Anterior cingulate cortex (tissue), 58 donors: ENCODE measurements at regions not wholly inside any gene's neighbourhood (a gene's known extent, or its start where the extent isn't known, plus 50 kb on each side); places are given as distances from the start of the nearest gene placed in this dataset.
A peak's percentile ranks its signal among the peaks of the same experiment; 100 is the strongest.
"Not testable (repeated sequence)": the region's sequence is repeated elsewhere in the genome, so short reads cannot be mapped to it uniquely, and the experiment has no call there.

Experiments used
- DNase-seq, 58 donors: peaks; one replicate each; lab custom pipeline; 2025; lab: John Stamatoyannopoulos, UW

DNA sequence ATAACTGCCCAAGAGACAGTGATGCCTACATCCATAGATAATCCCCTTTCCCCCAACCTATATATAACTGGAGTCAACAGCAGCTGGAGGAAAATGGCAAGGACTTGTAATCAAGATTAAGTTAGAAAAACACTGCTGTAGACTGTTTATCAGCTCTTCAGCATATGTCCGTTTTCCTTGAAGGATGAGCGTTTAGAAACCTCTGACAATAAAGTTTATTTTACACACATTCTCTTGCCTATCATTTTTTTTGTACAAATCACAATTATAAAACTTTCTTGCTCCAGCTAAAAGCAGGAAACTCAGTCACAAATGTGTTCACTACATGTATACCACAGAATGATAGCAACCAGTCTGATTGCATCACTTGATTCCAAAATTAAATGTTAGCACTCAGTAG, 50.8 kb downstream of the PPIAL4G start:
- DNase-seq = not testable (repeated sequence)

DNA sequence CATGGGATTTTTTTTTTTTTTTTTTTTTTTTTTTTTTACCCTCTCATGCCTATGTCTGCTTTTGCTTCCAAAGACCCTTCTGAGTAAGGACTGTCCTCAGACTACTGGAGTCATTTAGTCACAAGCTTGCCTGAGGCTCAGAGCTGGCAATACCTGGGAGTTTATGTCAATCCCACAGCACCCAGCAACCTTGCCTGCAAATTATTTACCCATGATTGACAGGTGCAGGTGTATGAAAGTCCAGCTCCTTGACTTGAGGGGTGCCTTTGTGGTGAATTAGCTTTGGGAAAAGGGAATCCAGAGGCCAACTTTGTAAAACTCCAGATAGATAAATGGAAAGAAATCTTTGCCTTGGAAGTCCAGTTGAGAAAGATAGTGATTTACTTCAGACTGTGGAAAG, 53.2 kb downstream of the PPIAL4G start:
- not testable (repeated sequence) for DNase-seq

DNA sequence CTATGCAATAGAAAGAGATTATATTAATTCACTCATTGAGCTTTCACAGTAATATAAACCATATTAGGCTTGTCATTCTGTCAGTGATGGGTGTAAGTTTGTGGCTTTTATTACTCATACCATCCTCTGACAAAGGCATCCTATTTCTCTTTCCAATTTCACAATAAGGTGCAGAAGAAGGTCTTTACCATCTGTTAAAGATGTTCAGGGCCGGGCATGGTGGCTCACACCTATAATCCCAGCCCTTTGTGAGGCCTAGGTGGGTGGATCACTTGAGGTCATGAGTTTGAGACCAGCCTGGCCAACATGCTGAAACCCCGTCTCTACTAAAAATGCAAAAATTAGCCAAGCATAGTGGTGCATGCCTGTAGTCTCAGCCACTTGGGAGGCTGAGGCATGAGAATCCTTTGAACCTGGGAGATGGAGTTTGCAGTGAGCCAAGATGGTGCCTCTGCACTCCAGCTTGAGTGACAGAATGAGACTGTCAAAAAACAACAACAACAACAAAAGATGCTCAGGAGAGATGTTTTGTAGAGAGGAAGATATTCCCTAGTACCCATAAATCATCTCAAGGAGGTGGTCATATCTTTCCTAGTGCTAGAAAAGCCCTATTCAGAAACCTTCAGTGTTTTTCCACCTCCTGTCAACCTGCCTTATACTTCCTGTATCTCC, 56.0 kb downstream of the PPIAL4G start:
- not testable (repeated sequence) for DNase-seq

- DNase-seq = not testable (repeated sequence)
These were observed 56.7 kb downstream of the PPIAL4G start for GRCh38 chr1:148426385-148426784.

- peak in 3 of 58 donors; percentile 11 to 52 (median 21) for DNase-seq
These were observed 58.7 kb downstream of the PPIAL4G start for GRCh38 chr1:148424143-148425003.

- DNase-seq = not testable (repeated sequence)
These were observed 60.2 kb downstream of the PPIAL4G start for GRCh38 chr1:148422921-148423320.

- not testable (repeated sequence) for DNase-seq
These were observed 65.9 kb downstream of the PPIAL4G start for GRCh38 chr1:148417241-148417640.

- not testable (repeated sequence) for DNase-seq
These were observed 69.7 kb downstream of the PPIAL4G start for GRCh38 chr1:148413385-148413784.

- DNase-seq = not testable (repeated sequence)
These were observed 78.1 kb downstream of the PPIAL4G start for GRCh38 chr1:148404786-148405568.

DNA sequence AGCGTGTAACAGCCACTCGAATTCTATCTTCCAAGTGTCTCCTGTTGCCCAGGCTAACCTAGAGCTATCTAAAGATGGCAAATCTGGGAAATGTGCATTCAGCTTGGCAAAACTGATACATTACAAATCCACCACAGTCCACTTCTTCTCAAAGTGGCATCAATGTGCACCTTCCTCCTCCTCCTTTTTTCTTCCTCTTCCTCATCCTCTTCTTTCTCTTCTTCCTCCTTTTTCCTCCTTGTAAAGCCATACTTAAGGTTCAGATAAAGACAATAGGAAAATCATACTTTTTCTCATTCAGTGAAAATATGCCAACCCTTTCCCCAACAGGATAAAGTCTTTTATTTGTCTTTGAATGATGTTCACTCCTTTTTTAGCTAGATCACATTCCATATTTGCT, 79.2 kb downstream of the PPIAL4G start:
- DNase-seq = not testable (repeated sequence)

- not testable (repeated sequence) for DNase-seq
These were observed 80.0 kb downstream of the PPIAL4G start for GRCh38 chr1:148403085-148403456.

DNA sequence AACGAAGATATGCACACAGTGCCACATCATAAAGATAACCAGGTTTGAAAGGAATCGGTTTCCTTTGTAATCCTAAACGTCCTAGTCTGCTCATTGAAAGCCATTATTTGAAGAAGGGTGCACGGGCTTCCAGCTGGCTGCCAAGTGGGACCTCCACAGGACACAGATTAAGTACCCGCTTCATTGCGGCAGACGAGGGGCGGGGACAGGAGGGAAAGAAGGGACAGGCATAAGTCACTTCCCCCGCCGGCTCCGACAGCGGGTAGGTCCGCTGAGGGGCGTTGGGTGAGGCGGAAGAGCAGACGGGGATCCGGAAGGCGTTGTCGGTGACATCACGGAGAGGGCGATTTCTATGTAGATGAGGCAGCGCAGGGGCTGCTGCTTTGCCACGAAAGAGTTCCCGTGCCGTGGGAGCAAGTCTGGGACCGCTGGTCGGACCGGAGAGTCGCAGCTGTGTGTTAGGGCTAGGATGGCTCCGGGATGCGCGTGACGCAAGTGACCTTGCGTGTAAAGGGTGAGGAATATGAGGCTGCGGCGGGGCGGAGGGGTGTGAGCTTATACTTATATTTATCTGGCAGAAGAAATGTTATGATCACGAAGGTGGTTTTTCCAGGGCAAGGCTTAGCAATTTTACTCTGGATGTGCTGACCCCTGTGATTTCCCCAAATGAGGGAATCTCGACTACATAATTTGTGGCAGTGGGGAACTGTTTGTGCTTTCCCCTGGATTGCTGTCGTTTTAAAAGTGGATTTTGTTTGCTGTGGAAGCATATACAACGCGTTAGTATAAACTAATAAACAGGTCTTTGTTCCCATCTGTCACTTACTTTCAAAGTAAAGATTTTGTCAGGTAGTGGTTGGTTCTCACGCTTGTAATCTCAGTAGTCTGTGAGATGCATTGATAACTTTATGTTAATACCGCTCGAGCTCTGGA, 80.7 kb downstream of the PPIAL4G start:
- DNase-seq = peak in 57 of 58 donors; percentile 15 to 89 (median 59)

DNA sequence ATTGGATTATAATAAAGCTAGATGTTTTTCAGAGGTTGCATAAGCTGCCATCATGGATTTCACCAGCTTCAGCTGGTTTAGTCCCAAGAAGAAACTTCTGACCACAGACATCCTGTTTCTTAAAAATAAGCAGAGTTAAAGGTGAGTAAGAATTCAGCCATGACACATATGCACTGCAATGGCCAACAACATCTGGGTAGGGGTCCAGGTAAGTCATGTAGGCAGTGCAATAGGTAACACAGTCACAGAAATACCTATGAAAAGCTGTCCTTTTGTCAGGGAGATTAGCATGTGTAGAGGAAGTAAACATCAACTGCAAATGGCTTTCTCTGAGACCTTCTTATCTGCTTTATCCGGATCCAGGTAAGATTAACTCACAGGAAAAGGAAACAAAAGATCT, 85.6 kb downstream of the PPIAL4G start:
- not testable (repeated sequence) for DNase-seq

- not testable (repeated sequence) for DNase-seq
These were observed 90.6 kb downstream of the PPIAL4G start for GRCh38 chr1:148392505-148392904.

DNA sequence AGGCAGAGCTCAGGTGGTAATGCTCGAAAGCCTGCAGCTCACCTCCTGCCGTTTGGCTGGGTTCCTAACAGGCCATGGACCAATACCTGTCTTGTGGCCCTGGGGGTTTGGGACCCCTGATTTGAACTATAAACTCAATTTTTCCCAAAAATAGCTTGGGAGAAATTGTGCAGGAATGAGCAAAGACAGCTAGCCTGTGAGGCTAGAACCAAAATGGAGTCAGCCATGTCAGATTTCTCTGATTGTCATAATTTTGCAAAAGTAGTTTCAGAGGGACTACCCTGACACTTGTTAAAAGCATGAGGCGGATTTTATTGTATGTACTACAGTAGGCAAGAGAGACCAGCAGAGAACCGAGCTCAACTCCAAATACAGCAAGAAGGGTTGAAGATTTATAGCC, 91.8 kb downstream of the PPIAL4G start:
- not testable (repeated sequence) for DNase-seq

GRCh38 chr1:148389027-148389339, 94.1 kb downstream of the PPIAL4G start:
- DNase-seq = no peak

- peak; percentile 23 to 97 (median 90) for DNase-seq
These were observed 94.7 kb downstream of the PPIAL4G start for GRCh38 chr1:148388260-148389026.

- DNase-seq = peak in 4 of 58 donors; percentile 1 to 26 (median 4)
These were observed 95.2 kb downstream of the PPIAL4G start for GRCh38 chr1:148387949-148388259.
